Astrocyte of the hippocampus (primary cell): ENCODE measurements at regions not wholly inside any gene's neighbourhood (a gene's known extent, or its start where the extent isn't known, plus 50 kb on each side); places are given as distances from the start of the nearest gene placed in this dataset.
A peak's percentile ranks its signal among the peaks of the same experiment; 100 is the strongest.

ENCODE experiments used
- DNase-seq: peaks from one replicate; pipeline ENCODE4 v3.0.0; 2011; ENCODE audit warnings: low read depth, low spot score

DNA sequence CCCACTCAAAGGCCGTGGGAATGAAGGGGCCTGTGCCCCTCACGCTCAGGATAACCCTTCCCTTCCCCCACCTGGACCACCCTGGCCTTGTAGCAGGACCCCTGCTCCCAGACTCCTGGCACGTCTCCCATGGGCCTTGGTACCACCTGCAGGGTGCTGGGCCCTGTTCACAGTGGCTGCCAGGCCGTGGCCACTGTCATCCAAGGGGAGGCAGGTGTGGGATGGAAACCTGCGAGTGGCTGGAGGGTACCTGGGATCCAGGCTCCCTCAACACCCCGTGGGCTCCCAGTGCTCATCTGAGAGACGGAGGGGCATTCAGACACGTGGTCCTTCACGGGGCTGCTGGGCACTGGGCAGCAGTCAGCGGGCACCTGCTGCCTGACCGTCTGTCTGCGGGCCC, 75.6 kb upstream of the CIBAR2 start:
- no peak for DNase-seq

- no peak for DNase-seq
Measured at GRCh38 chr16:85188822-85189672, 76.8 kb upstream of the CIBAR2 start.

DNA sequence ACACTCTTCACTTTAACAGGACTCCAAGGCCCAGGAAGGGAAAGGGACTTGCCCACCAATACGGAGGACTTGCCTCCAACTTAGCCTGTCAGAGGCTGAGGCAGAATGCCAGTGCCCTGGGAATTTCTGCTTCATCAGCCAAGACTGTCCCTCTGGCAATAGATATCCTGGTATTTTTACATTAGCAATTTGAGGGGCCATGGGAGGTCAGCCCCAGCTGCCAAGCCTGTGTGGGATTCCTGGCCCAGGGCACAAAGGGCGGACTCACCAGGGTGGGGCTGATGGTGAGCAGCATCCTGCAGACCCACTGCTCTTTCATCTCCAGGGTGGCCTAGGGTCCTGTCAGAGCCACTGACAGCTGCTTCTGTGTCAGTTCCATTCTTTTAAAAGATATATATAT, 78.3 kb upstream of the CIBAR2 start:
- DNase-seq: no peak

DNA sequence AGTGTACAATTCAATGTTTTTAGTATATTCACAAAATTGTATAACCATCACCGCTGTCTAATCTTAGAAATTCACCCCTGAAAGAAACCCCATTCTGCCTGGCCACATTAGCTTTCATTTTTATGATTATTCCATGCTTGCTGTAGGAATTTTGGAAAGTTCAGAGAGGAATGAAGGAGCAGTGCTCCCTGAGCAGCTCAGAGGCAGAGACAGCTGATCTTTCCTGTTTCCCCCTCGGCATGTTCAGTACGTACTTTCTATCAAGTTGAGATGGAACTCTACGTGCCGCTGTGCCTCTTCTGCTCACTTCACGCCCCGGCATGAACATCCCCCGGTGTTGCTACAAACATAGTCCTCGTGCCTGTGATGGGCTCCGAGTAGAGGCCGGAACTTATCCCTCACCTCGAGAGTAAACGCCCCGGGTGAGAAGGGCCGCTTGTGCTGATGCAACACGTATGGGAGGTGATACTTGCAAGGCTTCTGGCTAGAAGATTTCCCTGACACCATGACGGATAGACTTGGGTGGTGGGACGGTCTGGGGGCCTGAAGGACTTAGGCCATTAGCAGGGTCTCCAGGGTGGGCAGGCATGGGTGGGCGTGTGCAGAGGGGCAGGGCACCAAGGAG, 79.2 kb upstream of the CIBAR2 start:
- no peak for DNase-seq

DNA sequence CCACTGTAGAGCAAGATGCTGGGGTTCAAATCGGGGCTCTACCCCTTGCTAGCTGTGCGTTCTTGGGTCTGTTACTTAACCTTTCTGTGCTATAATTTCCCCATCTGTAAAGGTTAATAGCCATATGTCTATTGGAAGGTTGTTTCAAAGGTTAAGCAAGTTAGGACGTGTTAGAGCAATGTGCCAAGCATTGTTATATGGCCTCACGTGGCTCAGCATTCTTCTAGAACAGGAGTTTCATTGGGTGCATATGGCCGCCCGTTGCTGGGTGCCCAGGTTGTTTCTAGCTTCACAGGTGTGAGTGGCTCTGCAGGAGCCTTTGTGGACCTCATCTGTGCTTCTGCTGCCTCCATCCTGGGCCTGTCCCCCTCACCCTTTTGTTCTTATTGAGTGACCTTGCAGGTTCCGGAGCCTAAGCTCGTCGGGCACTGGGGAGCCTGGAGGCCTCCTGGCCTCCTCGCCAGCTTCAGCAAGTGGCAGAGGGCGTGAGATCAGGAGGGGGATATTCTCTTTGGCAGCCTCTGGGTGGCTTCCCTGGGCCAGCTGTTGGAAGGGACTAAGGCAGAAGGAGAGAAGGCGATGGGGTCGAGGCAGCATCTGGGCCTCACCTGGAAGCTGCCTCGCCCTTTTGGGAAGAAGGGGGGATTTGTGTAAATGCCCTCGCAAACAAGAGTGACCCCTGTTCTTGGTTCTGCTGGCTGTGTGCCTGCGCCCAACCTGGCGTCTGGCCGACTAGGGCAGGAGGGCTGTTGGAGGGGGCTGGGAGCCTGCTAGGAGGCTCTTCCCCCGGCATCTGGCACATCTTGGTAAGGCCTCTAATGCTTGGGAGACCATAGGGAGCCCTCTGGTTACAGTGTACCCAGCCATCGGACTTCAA, 80.2 kb upstream of the CIBAR2 start:
- DNase-seq: no peak

GRCh38 chr16:85193115-85193493, 80.8 kb upstream of the CIBAR2 start:
- DNase-seq: no peak

GRCh38 chr16:85193876-85194275, 81.6 kb upstream of the CIBAR2 start:
- no peak for DNase-seq

DNA sequence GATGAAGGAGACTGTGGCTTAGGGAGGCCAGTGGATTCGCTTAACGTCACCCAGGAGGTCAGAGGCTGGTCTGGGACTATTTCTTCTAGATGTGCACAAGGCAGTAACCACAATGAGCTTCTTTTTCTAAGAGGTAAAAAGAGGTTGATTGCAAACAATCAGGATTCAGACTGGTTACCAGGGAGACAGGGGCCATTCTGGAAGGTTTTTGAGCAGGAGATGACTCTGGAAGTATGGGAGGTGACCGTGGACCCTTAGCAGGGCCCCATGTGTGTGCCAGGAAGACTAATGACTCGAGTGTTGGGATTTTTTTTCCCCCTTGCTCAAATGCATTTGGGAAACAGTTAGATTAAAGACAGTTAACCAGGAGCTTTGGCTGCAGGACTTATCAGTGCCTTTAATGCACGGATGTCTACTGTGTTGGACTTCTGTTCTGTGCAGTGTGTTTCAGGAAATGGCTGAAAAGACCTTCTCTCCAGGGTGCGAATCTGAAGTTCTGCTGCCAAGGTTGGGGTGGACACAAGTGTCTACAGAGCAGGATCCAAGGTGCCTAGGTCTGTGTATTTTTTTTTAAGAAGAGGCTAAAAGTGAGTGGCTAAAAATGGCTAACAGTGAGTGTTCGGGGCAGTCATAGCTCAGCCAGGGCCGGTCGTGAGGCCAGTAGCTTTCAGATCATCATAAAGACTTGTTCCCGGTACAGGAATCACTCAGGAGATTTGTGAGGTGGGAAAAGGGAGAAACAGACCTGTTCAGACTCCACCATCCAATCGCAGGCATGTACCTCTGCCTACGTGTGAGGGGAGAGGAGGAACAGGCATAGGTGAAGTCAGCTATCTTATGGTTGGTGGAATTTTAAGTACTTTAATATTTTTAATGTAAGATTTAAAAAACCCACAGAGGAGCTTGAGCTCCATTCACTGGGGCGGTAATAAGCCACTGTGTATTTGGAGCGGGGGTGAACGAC, 82.3 kb upstream of the CIBAR2 start:
- DNase-seq: no peak

DNA sequence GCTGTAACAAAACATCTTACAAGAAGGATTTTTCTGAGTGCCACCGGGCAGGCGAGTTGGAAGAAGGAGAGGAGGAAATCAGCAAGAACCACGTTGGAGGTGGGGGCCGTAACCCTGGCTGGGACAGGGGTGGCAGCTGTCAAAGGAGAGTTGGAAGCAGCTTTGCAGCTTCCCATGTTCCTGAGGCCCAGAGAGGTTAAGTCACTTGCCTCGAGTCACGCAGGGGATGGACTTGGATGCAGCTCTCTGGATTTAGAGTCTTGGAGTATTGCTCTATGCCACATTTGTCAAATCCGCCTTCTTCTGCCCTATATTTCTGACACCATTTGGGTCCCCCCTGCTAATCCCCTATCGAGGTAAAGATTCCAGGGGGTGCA, 83.0 kb upstream of the CIBAR2 start:
- no peak for DNase-seq

GRCh38 chr16:85195900-85196772, 83.9 kb upstream of the CIBAR2 start:
- DNase-seq: peak; percentile 45

- DNase-seq: no peak
Measured at GRCh38 chr16:85196976-85197375, 84.7 kb upstream of the CIBAR2 start.

DNA sequence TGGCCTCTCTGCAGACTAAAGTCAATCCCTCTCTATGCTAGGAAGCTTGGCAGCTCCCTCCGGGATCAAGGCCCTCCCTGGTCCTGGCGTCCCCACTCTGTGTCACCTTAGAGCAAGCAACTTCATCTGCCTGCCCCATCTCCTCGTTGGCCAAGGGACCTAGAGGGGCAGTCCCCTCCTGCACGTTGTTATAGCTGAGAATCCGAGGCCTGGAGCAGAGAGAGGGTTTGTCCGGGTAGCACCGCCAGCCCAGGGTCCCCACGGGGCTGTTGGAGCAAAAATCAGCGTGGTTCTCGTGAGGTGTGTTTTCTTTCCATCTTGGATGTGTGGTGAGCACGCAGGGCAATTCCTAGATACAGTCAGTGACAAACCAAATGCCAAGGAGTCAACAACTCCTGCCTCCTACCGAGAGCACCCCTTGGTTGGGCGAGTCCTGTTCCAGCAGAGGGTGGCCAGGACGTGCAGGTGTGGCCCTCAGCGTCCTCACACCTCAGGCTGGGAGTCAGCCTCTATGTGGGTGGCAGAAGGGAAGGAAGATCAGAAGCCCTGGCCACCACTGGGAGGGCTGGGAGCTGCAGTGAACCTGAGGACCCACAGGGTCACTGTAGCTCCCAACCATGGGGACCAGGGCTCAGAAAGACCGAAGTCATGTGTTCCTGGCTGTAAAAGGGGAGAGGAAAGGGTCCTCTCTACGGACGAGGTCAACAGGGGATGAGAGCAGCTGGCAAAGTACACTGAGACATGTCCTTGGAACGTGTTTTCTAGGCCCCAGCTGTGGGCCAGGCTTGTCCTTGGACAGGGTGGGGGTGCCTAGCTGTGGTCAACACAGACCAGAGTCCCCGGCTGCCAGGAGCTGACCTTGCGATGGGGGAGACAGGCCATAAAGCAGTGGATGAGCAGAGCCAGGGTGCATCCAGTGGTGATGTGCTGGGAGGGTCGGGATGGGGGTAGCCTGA, 85.6 kb upstream of the CIBAR2 start:
- no peak for DNase-seq

DNA sequence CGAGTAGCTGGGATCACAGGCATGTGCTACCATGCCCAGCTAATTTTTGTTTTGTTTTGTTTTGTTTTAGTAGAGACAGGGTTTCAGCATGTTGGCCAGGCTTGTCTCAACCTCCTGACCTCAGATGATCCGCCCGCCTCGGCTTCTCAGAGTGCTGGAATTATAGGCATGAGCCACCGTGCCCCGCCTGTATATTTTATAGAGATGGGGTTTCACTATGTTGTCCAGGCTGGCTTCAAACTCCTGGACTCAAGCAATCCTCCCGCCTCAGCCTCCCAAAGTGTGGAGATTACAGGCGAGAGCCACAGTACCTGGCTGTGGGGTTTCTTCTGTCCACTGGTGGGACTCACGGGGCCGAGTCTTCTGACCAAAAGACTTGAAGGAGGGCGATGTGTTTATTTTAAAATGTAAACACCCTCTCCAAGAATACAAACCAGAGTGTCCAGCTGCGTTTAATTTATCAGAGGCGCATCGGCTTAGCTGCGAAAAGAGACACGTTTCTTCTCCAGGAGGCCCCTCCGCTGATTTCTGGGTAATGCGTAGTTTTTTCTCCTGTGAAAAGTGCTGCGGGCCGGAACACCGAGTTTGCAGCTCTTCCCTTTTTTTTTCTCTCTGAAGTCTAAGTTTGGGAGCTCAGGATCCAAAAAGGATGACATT, 86.9 kb upstream of the CIBAR2 start:
- DNase-seq: no peak

- no peak for DNase-seq
Measured at GRCh38 chr16:85199880-85200279, 87.6 kb upstream of the CIBAR2 start.

DNA sequence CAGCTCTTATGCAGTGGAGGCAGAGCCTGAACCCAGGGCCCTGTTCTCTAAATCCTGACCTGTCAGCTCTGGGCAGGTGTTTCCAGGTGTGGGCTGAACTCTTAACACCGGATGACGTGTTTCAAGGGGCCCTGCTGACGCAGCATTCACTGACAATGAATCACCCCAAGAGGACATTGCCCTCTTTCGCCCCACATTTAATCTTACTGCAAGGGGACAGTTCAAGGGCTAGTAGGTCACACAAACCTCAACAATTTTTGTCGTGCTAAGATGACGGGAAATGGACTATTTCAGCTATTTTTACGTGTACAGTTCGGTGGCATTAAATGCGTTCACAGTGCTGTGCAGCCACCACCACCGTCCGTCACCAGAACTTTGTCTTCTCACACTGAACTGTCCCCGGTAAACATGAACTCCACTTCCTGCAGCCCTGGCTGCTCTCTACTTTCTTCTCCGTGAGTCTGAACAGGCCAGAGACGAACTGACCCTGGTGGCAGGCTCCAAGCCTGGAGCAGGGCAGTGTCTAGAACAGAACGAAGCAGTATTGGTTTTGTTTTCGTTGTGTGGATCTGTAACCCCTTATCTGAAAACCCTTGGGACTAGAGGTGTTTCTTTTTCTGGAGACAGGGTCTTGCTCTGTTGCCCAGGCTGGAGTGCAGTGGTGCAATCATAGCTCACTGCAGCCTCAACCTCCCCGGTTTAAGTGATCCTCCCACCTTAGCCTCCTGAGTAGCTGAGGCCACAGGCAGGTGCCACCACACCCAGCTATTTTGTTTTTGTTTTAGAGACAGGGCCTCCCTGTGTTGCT, 88.4 kb upstream of the CIBAR2 start:
- DNase-seq: no peak

DNA sequence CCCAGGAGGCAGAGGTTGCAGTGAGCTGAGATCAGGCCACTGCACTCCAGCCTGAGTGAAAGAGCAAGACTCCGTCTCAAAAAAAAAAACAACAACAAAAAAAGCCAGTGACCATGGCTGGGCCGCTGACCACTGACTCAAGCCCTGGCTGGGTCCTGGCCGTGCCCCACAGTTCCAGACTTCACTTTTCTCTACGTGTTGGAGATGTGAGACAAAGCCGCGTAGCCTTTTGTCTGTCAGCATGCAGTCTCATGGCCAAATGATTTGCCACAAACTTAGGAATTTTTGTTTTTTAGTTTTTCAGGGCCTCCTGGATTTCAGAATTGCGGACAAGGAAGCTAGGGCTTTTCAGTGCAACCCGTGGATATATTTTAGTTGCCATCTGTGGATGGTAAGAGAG, 89.3 kb upstream of the CIBAR2 start:
- DNase-seq: peak; percentile 69

DNA sequence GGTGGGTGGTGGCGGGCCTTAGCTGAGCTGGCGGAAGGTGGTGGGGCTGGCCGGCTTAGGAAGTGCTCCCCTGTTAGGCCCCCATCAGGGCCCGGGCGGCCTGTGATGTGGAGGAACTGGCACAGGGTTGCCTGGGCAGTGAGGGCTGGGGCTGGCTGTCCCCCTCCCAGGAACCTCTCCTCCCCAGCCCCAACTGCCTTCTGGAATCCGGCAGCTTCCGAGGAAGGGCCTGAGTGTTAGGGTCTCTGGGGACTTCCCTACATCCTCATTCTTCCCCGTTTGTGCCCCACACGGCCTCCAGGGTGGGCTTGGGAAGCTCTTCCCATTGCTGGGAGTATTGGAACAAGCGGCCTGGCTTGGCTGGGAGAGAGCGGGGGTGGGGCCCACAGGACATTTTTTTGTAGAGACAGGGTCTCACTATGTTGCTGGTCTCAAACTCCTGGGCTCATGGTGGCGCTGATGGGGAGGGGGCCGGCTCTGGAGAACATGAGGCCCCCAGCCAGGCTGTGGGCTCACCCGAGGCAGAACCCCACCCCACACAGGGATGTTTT, 89.9 kb upstream of the CIBAR2 start:
- peak; percentile 49 for DNase-seq
